ENCODE measurements at regions not wholly inside any gene's neighbourhood (a gene's known extent, or its start where the extent isn't known, plus 50 kb on each side); places are given as distances from the start of the nearest gene placed in this dataset.

DNA sequence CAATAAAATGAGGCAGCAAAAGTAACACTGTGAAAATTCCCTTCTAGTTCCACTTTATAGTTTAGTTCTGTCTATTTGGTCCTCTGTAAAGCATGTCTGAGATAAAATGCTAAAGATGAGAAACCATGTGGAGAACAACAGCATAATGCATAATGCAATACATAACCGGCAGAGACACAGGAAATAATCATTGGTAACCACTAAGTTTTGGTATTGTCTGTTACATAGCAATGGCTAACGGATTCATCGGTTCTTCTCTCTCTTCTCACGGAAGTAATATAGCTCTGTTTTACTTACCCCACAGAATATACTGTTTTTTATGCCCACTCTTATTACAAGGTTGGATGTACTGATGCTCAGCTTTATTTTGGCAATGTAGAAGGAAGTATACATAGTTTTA lies 158.9 kb downstream of the FAM174A start:
- no peak overlapping the region for H3K4me3 Mint-ChIP-seq
- H3K27ac Mint-ChIP-seq = no peak overlapping the region
- ChIA-PET POLR2A (no interaction called here), CTCF (no interaction called here)
- Histone ChIP-seq H3K27me3 (ENCODE audit: control insufficient read depth in 1 of 2, insufficient read depth in 2 of 2, low read length in 2 of 2) (no peaks in the 10 kb centered on the region), H3K4me1 (ENCODE audit: insufficient read depth, low read length) (no peaks in the 10 kb centered on the region), H3K27ac (ENCODE audit: low read depth in 1 of 2, low read length in 2 of 2) (no peak overlapping the region), H3K9me3 (ENCODE audit: control insufficient read depth in 1 of 2, insufficient read depth in 1 of 2, low read length in 2 of 2) (no peaks in the 10 kb centered on the region), H3K36me3 (ENCODE audit: insufficient read depth, low read length) (no peaks in the 10 kb centered on the region), H3K4me3 (ENCODE audit: low read length) (no peak overlapping the region)
- no peaks in the 10 kb centered on the region for H3K4me1 Mint-ChIP-seq (ENCODE audit: low read depth)
- DNase-seq (peak in 1 of 14 experiments; percentile 18), ATAC-seq (ENCODE audit: poor library complexity) (no peak)
- H3K9me3 Mint-ChIP-seq = no peaks in the 10 kb centered on the region
- H3K36me3 Mint-ChIP-seq (ENCODE audit: low read depth) = no peaks in the 10 kb centered on the region
- H3K27me3 Mint-ChIP-seq = no peaks in the 10 kb centered on the region
- intact Hi-C loops (cut with DNase I, micrococcal nuclease) = no loop called here
- TF ChIP-seq CTCF (IDR thresholded peaks at IDR 0.05) = no peak

DNA sequence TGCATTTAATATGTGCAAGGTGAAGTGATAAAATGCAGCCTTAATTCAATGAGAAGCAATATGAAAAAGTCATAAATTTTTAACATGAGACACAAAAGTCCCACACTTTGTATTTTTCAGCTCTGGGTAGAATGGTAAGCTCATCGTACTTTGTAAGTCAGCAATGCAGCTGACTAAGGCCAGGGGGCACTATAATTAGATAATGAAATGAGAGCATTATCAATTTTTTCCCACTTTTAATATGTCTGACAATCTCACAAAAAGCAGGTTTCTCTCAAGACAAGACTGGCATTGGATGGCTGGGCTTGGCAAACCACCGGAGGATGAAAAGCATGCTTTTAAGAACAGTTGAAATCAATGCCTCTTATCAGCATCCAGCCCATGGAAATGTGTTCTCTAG lies 162.8 kb downstream of the FAM174A start:
- ATAC-seq (ENCODE audit: poor library complexity) = no peak
- Histone ChIP-seq H3K27me3 (ENCODE audit: control insufficient read depth in 1 of 2, insufficient read depth in 2 of 2, low read length in 2 of 2) (no peaks in the 10 kb centered on the region), H3K4me3 (ENCODE audit: low read length) (no peak overlapping the region), H3K36me3 (ENCODE audit: insufficient read depth, low read length) (no peaks in the 10 kb centered on the region), H3K27ac (ENCODE audit: low read depth in 1 of 2, low read length in 2 of 2) (no peak overlapping the region), H3K4me1 (ENCODE audit: insufficient read depth, low read length) (no peaks in the 10 kb centered on the region), H3K9me3 (ENCODE audit: control insufficient read depth in 1 of 2, insufficient read depth in 1 of 2, low read length in 2 of 2) (no peaks in the 10 kb centered on the region)
- Mint-ChIP-seq H3K4me1 (ENCODE audit: low read depth) (no peaks in the 10 kb centered on the region), H3K4me3 (no peak overlapping the region), H3K27me3 (no peaks in the 10 kb centered on the region), H3K9me3 (no peaks in the 10 kb centered on the region), H3K36me3 (ENCODE audit: low read depth) (no peaks in the 10 kb centered on the region), H3K27ac (no peak overlapping the region)
- POLR2A ChIA-PET = interaction anchor here (0.6 kb wide), 1 partner anchor 312 kb away, joined by 4 read pairs; no protein-coding TSS in a partner anchor
- intact Hi-C loops (cut with DNase I, micrococcal nuclease) = no loop called here
- TF ChIP-seq CTCF (IDR thresholded peaks at IDR 0.05) = no peak
- no peak for DNase-seq
- CTCF ChIA-PET = no interaction called here

GRCh38 chr5:100706776-100707175 lies 171.6 kb downstream of the FAM174A start:
- H3K9me3 ChIP-seq (ENCODE audit: control insufficient read depth in 1 of 2, insufficient read depth in 1 of 2, low read length in 2 of 2) = no peaks in the 10 kb centered on the region
- Mint-ChIP-seq H3K27me3 (no peaks in the 10 kb centered on the region), H3K4me3 (no peak overlapping the region), H3K27ac (no peak overlapping the region), H3K9me3 (no peaks in the 10 kb centered on the region), H3K36me3 (ENCODE audit: low read depth) (no peaks in the 10 kb centered on the region), H3K4me1 (ENCODE audit: low read depth) (peaks cover 6% of the 10 kb centered on the region)
- ChIA-PET CTCF (no interaction called here), POLR2A (no interaction called here)
- intact Hi-C loops (cut with DNase I, micrococcal nuclease) = no loop called here
- H3K27me3 ChIP-seq (ENCODE audit: control insufficient read depth in 1 of 2, insufficient read depth in 2 of 2, low read length in 2 of 2) = no peaks in the 10 kb centered on the region
- DNase-seq (peak in 3 of 14 experiments; percentile 26 to 51 (median 43)), ATAC-seq (ENCODE audit: poor library complexity) (no peak)
- no peak overlapping the region for H3K4me3 ChIP-seq (ENCODE audit: low read length)
- H3K27ac ChIP-seq (ENCODE audit: low read depth in 1 of 2, low read length in 2 of 2) = no peak overlapping the region
- H3K4me1 ChIP-seq (ENCODE audit: insufficient read depth, low read length) = no peaks in the 10 kb centered on the region
- no peaks in the 10 kb centered on the region for H3K36me3 ChIP-seq (ENCODE audit: insufficient read depth, low read length)
- TF ChIP-seq CTCF (IDR thresholded peaks at IDR 0.05) = peak; percentile 25
